ENCODE measurements at regions not wholly inside any gene's neighbourhood (a gene's known extent, or its start where the extent isn't known, plus 50 kb on each side); places are given as distances from the start of the nearest gene placed in this dataset.
"Not testable (repeated sequence)": the region's sequence is repeated elsewhere in the genome, so short reads cannot be mapped to it uniquely, and the experiment has no call there.

DNA sequence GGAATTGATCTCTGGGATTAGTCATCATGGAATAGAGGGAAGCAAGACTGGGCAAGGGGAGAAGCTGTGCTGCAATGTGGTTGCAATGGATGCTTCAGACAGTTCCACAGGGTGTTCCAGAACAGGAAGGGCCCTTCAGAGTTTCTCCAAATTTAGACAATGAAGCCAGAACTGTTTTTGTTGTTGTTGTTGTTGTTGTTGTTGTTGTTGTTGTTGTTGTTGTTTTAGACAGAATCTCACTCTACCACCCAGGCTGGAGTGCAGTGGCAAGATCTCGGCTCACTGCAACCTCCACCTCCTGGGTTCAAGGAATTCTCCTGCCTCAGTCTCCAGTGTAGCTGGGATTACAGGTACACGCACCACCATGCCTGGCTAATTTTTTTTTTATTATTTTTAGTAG, 105.3 kb downstream of the SCG2 start:
- CTCF ChIA-PET; H3K27me3 Mint-ChIP-seq; H3K4me1 Mint-ChIP-seq; H3K27ac Mint-ChIP-seq; H3K36me3 Mint-ChIP-seq (ENCODE audit: low read depth); DNase-seq; H3K4me3 Mint-ChIP-seq; H3K9me3 Mint-ChIP-seq; POLR2A ChIA-PET: not testable (repeated sequence)

DNA sequence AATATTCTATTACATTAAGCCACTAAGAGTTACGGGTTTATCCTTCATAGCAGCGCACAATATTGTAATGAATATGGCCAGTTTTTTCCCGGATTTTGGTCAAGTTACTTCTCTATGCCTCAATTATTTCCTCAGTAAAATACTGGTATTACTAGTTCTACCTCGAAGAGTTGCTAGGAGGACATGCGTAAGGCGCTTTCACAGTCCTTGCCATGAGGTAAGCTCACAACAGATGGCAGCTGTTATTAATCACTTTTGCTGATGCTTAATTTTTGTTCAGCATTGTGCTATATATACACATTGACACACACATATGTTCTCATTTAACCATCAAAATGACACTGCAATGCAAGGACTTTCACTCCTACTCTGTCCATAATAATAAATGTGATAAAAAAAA, 101.5 kb downstream of the SCG2 start:
- Mint-ChIP-seq H3K4me1 (no peaks in the 10 kb centered on the region), H3K27me3 (no peaks in the 10 kb centered on the region), H3K9me3 (no peaks in the 10 kb centered on the region), H3K27ac (no peak overlapping the region), H3K36me3 (ENCODE audit: low read depth) (no peaks in the 10 kb centered on the region), H3K4me3 (no peak overlapping the region)
- ChIA-PET POLR2A (no interaction called here), CTCF (no interaction called here)
- no peak for DNase-seq

DNA sequence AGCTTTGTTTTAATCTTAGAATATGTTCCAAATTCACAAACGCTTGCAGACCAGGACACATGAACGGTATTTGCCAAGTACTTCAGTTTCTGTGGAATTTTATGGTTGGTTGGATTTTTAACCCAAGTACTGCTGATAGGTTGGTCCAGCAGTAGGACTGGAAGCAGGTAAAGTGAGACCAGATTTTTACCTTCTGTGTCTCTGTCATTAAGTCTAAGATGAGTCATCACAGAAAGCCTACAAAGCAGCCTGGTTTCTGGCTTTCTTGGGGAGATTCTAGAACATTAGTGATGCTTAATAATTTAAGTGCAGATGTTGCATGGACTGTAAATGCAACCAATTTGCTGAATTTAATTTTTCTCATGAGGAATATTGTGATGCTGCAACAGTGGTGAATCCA, 100.5 kb downstream of the SCG2 start:
- H3K4me1 Mint-ChIP-seq = no peaks in the 10 kb centered on the region
- no peaks in the 10 kb centered on the region for H3K36me3 Mint-ChIP-seq (ENCODE audit: low read depth)
- no peak for DNase-seq
- ChIA-PET POLR2A (no interaction called here), CTCF (no interaction called here)
- no peak overlapping the region for H3K27ac Mint-ChIP-seq
- H3K4me3 Mint-ChIP-seq = no peak overlapping the region
- H3K27me3 Mint-ChIP-seq = no peaks in the 10 kb centered on the region
- peaks cover 1% of the 10 kb centered on the region for H3K9me3 Mint-ChIP-seq

DNA sequence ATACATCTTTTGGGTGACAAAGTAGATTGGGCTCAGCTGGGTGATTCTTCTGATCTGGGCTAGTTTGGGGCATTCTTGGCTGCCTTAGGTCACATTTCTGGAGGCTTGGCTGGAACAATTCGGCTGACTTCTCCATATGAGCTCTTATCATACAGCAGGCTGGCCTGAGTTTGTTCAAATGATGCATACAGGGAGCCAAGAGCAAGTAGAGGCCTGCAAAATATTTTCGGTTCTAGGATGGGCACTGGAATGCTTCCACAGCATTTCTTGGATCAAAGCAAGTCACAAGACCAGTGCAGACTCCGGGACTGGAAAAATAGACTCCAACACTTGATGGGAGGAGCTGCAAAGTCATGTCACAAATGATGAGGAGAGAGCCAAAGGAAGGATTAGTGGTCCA, 98.4 kb downstream of the SCG2 start:
- DNase-seq = no peak
- peaks cover 1% of the 10 kb centered on the region for H3K9me3 Mint-ChIP-seq
- H3K36me3 Mint-ChIP-seq (ENCODE audit: low read depth) = no peaks in the 10 kb centered on the region
- POLR2A ChIA-PET = no interaction called here
- no peaks in the 10 kb centered on the region for H3K4me1 Mint-ChIP-seq
- no peak overlapping the region for H3K4me3 Mint-ChIP-seq
- CTCF ChIA-PET = no interaction called here
- H3K27ac Mint-ChIP-seq = no peak overlapping the region
- no peaks in the 10 kb centered on the region for H3K27me3 Mint-ChIP-seq

DNA sequence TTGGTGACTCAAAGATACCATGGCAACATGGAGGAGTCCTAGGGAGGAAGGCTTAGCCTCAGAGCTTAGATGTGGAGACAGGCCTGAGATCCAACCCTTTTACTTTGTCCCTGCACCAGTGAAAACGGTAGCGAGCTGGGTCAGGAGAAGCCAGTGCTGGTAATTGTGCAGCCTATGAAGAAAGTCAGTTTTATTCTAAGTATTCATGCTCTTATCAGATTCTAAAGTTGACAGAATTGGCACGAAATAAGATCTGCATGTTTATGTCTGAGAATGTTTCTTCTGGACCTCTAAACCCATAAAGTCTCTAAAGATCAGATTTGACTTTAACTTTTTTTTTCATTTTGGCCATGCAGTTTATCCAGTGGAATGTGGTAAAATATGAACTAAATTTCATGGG, 93.8 kb downstream of the SCG2 start:
- Mint-ChIP-seq H3K27ac (no peak overlapping the region), H3K4me3 (no peak overlapping the region)
- CTCF ChIA-PET = no interaction called here

DNA sequence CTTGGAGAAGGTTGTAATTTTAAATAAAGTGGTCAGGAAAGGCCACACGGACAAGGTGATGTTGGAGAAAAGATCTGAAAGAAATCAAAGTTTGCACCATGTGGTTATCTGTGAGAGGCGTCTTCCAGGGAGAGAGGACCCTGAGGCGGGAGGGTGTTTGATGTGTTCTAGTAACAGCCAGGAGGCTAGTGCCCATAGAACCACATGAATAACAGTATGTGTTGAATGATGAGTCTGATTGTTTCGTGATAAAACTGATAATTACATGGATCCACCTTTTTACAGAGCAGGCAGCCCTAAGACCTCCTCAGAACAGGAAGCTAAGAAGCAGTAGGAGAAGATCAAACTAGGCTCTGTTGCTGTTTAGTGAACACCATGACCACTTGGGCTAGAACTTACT, 91.4 kb downstream of the SCG2 start:
- peaks cover 1% of the 10 kb centered on the region for H3K9me3 Mint-ChIP-seq
- DNase-seq = no peak
- no peaks in the 10 kb centered on the region for H3K4me1 Mint-ChIP-seq
- no peak overlapping the region for H3K27ac Mint-ChIP-seq
- no peaks in the 10 kb centered on the region for H3K36me3 Mint-ChIP-seq (ENCODE audit: low read depth)
- CTCF ChIA-PET = no interaction called here
- no peaks in the 10 kb centered on the region for H3K27me3 Mint-ChIP-seq
- POLR2A ChIA-PET = no interaction called here
- H3K4me3 Mint-ChIP-seq = no peak overlapping the region

More for the DNA sequence above, 93.8 kb downstream of the SCG2 start:
- POLR2A ChIA-PET = no interaction called here
- Mint-ChIP-seq H3K9me3 (peaks cover 1% of the 10 kb centered on the region), H3K4me1 (no peaks in the 10 kb centered on the region), H3K36me3 (ENCODE audit: low read depth) (no peaks in the 10 kb centered on the region), H3K27me3 (no peaks in the 10 kb centered on the region)
- no peak for DNase-seq

- no peaks in the 10 kb centered on the region for H3K4me1 Mint-ChIP-seq
- H3K27ac Mint-ChIP-seq = no peak overlapping the region
- H3K4me3 Mint-ChIP-seq = no peak overlapping the region
- no peaks in the 10 kb centered on the region for H3K36me3 Mint-ChIP-seq (ENCODE audit: low read depth)
- no peak for DNase-seq
- POLR2A ChIA-PET = no interaction called here
- no peaks in the 10 kb centered on the region for H3K9me3 Mint-ChIP-seq
- CTCF ChIA-PET = no interaction called here
- no peaks in the 10 kb centered on the region for H3K27me3 Mint-ChIP-seq
These were observed 91.0 kb downstream of the SCG2 start for GRCh38 chr2:223511168-223511567.

DNA sequence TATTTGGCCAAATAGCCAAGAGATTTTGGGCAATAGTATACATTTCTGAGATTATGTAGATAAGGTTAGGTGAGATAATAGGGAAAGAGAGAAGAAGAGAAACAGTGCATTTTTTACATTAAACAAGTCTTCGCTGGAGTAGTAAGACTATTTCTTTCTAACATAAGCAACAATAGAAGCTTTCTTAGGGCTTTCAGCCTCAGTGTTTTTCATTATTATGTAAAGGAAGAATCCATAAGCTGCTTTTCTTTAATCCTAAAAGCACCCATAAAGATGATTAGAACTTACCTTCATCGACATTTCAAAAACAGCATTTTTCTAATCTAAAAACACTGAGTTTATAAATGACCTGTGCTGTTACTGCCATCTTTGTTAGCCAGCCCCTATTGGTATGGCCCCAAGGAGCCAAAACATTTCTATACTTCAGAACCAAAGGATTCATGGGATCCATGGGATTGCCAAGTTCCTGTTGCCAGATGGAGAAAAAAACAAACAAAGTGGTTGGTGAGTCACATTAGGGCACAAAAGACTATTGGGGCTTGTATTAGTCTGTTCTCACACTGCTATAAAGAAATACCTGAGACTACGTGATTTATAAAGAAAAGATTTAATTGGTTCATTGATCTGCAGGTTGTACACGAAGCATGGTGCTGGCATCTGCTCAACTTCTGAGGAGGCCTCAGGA, 88.2 kb downstream of the SCG2 start:
- no peaks in the 10 kb centered on the region for H3K9me3 Mint-ChIP-seq
- H3K36me3 Mint-ChIP-seq (ENCODE audit: low read depth) = no peaks in the 10 kb centered on the region
- ChIA-PET POLR2A (no interaction called here), CTCF (no interaction called here)
- no peak for DNase-seq
- no peak overlapping the region for H3K4me3 Mint-ChIP-seq
- no peak overlapping the region for H3K27ac Mint-ChIP-seq
- no peaks in the 10 kb centered on the region for H3K4me1 Mint-ChIP-seq
- H3K27me3 Mint-ChIP-seq = no peaks in the 10 kb centered on the region

- CTCF ChIA-PET = no interaction called here
- POLR2A ChIA-PET = no interaction called here
- Mint-ChIP-seq H3K4me1 (no peaks in the 10 kb centered on the region), H3K27ac (no peak overlapping the region), H3K27me3 (no peaks in the 10 kb centered on the region), H3K4me3 (no peak overlapping the region), H3K9me3 (no peaks in the 10 kb centered on the region), H3K36me3 (ENCODE audit: low read depth) (no peaks in the 10 kb centered on the region)
- no peak for DNase-seq
These were observed 82.7 kb downstream of the SCG2 start for GRCh38 chr2:223519471-223519870.

GRCh38 chr2:223522796-223523195, 79.4 kb downstream of the SCG2 start:
- no peak for DNase-seq
- no peaks in the 10 kb centered on the region for H3K27me3 Mint-ChIP-seq
- ChIA-PET POLR2A (no interaction called here), CTCF (no interaction called here)
- H3K27ac Mint-ChIP-seq = no peak overlapping the region
- H3K4me3 Mint-ChIP-seq = no peak overlapping the region
- H3K36me3 Mint-ChIP-seq (ENCODE audit: low read depth) = no peaks in the 10 kb centered on the region
- H3K9me3 Mint-ChIP-seq = no peaks in the 10 kb centered on the region
- H3K4me1 Mint-ChIP-seq = no peaks in the 10 kb centered on the region

DNA sequence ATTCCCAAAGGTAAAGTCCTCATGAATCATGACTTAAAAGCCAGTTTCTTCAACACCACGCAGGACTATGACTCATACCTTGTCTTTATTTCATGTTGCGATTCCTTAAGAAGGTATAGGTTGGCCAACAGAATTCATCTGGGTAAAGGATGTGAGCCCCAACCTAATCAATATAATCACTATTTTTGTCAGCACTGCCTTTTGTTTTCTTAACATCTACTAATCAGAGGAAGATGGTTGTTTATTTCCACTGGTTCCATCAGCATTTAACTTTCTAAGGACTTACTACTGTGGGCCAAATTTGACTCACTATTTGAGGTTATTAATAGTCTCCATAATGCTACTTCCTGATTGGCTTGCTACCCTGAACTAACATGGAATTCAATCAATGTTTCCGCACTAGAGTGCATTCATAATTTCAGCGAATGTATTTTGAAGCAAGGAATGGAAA, 78.6 kb downstream of the SCG2 start:
- POLR2A ChIA-PET = no interaction called here
- Mint-ChIP-seq H3K27me3 (no peaks in the 10 kb centered on the region), H3K9me3 (no peaks in the 10 kb centered on the region), H3K4me3 (no peak overlapping the region), H3K27ac (no peak overlapping the region), H3K4me1 (no peaks in the 10 kb centered on the region), H3K36me3 (ENCODE audit: low read depth) (no peaks in the 10 kb centered on the region)
- no peak for DNase-seq
- CTCF ChIA-PET = no interaction called here

- no peak overlapping the region for H3K27ac Mint-ChIP-seq
- DNase-seq = no peak
- H3K9me3 Mint-ChIP-seq = no peaks in the 10 kb centered on the region
- H3K36me3 Mint-ChIP-seq (ENCODE audit: low read depth) = no peaks in the 10 kb centered on the region
- H3K4me3 Mint-ChIP-seq = no peak overlapping the region
- H3K4me1 Mint-ChIP-seq = no peaks in the 10 kb centered on the region
- ChIA-PET CTCF (no interaction called here), POLR2A (no interaction called here)
- no peaks in the 10 kb centered on the region for H3K27me3 Mint-ChIP-seq
These were observed 78.1 kb downstream of the SCG2 start for GRCh38 chr2:223524066-223524465.

- Mint-ChIP-seq H3K36me3 (ENCODE audit: low read depth) (no peaks in the 10 kb centered on the region), H3K27ac (no peak overlapping the region), H3K9me3 (no peaks in the 10 kb centered on the region), H3K27me3 (no peaks in the 10 kb centered on the region), H3K4me3 (no peak overlapping the region), H3K4me1 (no peaks in the 10 kb centered on the region)
- CTCF ChIA-PET = no interaction called here
- no peak for DNase-seq
- POLR2A ChIA-PET = no interaction called here
These were observed 76.1 kb downstream of the SCG2 start for GRCh38 chr2:223526106-223526505.

GRCh38 chr2:223528036-223528435, 74.1 kb downstream of the SCG2 start:
- no peaks in the 10 kb centered on the region for H3K9me3 Mint-ChIP-seq
- H3K36me3 Mint-ChIP-seq (ENCODE audit: low read depth) = no peaks in the 10 kb centered on the region
- CTCF ChIA-PET = no interaction called here
- H3K4me3 Mint-ChIP-seq = no peak overlapping the region
- H3K27ac Mint-ChIP-seq = no peak overlapping the region
- H3K4me1 Mint-ChIP-seq = no peaks in the 10 kb centered on the region
- POLR2A ChIA-PET = no interaction called here
- no peaks in the 10 kb centered on the region for H3K27me3 Mint-ChIP-seq
- DNase-seq = no peak

DNA sequence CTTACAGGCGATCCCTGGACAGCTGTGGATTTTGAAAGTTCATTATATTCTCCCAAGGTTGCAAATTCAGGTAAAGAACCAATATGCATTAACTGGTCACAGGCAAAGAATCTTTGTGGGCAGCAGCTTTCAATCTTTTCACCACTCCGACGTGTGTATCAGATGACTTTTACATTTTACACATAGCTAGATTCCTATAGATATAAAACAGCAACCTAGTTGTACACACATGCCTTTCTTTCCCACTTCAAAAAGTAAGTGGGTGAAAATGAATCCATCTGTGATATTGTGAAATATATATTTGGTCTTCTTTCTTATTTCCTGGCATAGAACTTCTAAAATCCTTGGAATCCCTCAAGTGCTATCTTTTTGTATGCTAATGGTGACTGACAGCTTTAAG, 72.5 kb downstream of the SCG2 start:
- H3K9me3 Mint-ChIP-seq = no peaks in the 10 kb centered on the region
- DNase-seq = no peak

More for the DNA sequence above, 72.5 kb downstream of the SCG2 start:
- Mint-ChIP-seq H3K4me1 (no peaks in the 10 kb centered on the region), H3K27ac (no peak overlapping the region), H3K4me3 (no peak overlapping the region), H3K27me3 (no peaks in the 10 kb centered on the region), H3K36me3 (ENCODE audit: low read depth) (no peaks in the 10 kb centered on the region)
- ChIA-PET POLR2A (no interaction called here), CTCF (no interaction called here)
